CD14-positive monocyte (primary cell): ENCODE measurements at regions not wholly inside any gene's neighbourhood (a gene's known extent, or its start where the extent isn't known, plus 50 kb on each side); places are given as distances from the start of the nearest gene placed in this dataset.
"Not testable (repeated sequence)": the region's sequence is repeated elsewhere in the genome, so short reads cannot be mapped to it uniquely, and the experiment has no call there.

ENCODE experiments used
- DNase-seq, 3 donors: peaks; one replicate each; pipeline ENCODE4 v3.0.0-alpha.2; 2011 to 2022
- H2AFZ ChIP-seq: 2 replicates; pipeline ENCODE4 v1.6.0; 2012; ENCODE audit warnings: mild to moderate bottlenecking, low read depth, low read length, inconsistent platforms; ENCODE audit not compliant: insufficient read depth, poor library complexity, severe bottlenecking
- H3K27ac ChIP-seq, 2 donors: 1 replicate in 1 of 2; 2 replicates in 1 of 2; pipeline ENCODE4 v1.5.1; 2012 to 2013; ENCODE audit warnings: low read length in 2 of 2, control low read depth in 1 of 2, inconsistent platforms in 1 of 2, low read depth in 1 of 2, mild to moderate bottlenecking in 1 of 2
- H3K27me3 ChIP-seq, 2 donors: one replicate each; pipeline versions ENCODE4 v1.6.0 to v1.6.1; 2011 to 2013; ENCODE audit warnings: low read length in 2 of 2; ENCODE audit not compliant: control insufficient read depth in 2 of 2, insufficient read depth in 2 of 2
- H3K36me3 ChIP-seq, 2 donors: replicated peaks in 1 of 2; 1 replicate in 1 of 2; 2 replicates in 1 of 2; pipeline versions ENCODE4 v1.5.1 to v1.6.1; 2012 to 2013; ENCODE audit warnings: low read length in 2 of 2, control low read depth in 1 of 2, inconsistent platforms in 1 of 2, mild to moderate bottlenecking in 1 of 2; ENCODE audit not compliant: insufficient read depth in 2 of 2, control insufficient read depth in 1 of 2
- H3K4me1 ChIP-seq, 2 donors: 1 replicate in 1 of 2; 2 replicates in 1 of 2; pipeline versions ENCODE4 v1.5.1 to v1.6.1; 2012 to 2013; ENCODE audit warnings: low read length in 2 of 2, control low read depth in 1 of 2, inconsistent platforms in 1 of 2, mild to moderate bottlenecking in 1 of 2, moderate library complexity in 1 of 2; ENCODE audit not compliant: insufficient read depth in 2 of 2, control insufficient read depth in 1 of 2
- H3K4me2 ChIP-seq: replicated peaks from 2 replicates; pipeline ENCODE3; 2012; ENCODE audit warnings: low read length, moderate library complexity, mild to moderate bottlenecking; ENCODE audit not compliant: poor library complexity, severe bottlenecking; ENCODE audit errors: extremely low read depth
- H3K4me3 ChIP-seq, 3 experiments: fragments of 200-600 bp in 1 of 3; sonication (generic) in 1 of 3; replicated peaks in 1 of 3; 1 replicate in 2 of 3; 2 replicates in 1 of 3; pipeline ENCODE4 v1.5.1; 2011 to 2013; ENCODE audit warnings: low read length in 3 of 3, mild to moderate bottlenecking in 3 of 3, control low read depth in 2 of 3, low read depth in 2 of 3, inconsistent platforms in 1 of 3, moderate library complexity in 1 of 3
- H3K79me2 ChIP-seq: 2 replicates; pipeline ENCODE4 v1.6.0; 2012; ENCODE audit warnings: mild to moderate bottlenecking, control low read depth, inconsistent platforms, low read length, moderate library complexity; ENCODE audit not compliant: insufficient read depth
- H3K9ac ChIP-seq: 2 replicates; pipeline ENCODE4 v1.6.0; 2017; ENCODE audit warnings: low read length, mild to moderate bottlenecking; ENCODE audit not compliant: insufficient read depth, poor library complexity, severe bottlenecking
- H3K9me3 ChIP-seq, 2 donors: replicated peaks in 1 of 2; 1 replicate in 1 of 2; 2 replicates in 1 of 2; pipeline versions ENCODE4 v1.5.1 to v1.6.1; 2012 to 2013; ENCODE audit warnings: low read length in 2 of 2, control low read depth in 1 of 2; ENCODE audit not compliant: control insufficient read depth in 1 of 2, insufficient read depth in 1 of 2
- H4K20me1 ChIP-seq: 2 replicates; pipeline ENCODE4 v1.6.0; 2012; ENCODE audit warnings: mild to moderate bottlenecking, low read length, control low read depth, moderate library complexity; ENCODE audit not compliant: insufficient read depth
- H3K27ac Mint-ChIP-seq, 7 donors: one replicate each; pipeline ENCODE4 v1.8.0; 2020; ENCODE audit warnings: mild to moderate bottlenecking in 7 of 7, mixed read lengths in 7 of 7, moderate library complexity in 6 of 7, inconsistent platforms in 2 of 7
- H3K27me3 Mint-ChIP-seq, 3 donors: one replicate each; pipeline ENCODE4 v1.8.0; 2021 to 2022; ENCODE audit warnings: low read depth in 3 of 3, mild to moderate bottlenecking in 3 of 3, mixed read lengths in 3 of 3, moderate library complexity in 3 of 3, inconsistent platforms in 1 of 3
- H3K36me3 Mint-ChIP-seq, 2 donors: one replicate each; pipeline ENCODE4 v1.8.0; 2020; ENCODE audit warnings: mixed read lengths in 2 of 2, inconsistent platforms in 1 of 2, mild to moderate bottlenecking in 1 of 2
- H3K4me1 Mint-ChIP-seq: one replicate; pipeline ENCODE4 v1.8.0; 2020; ENCODE audit warnings: mild to moderate bottlenecking, mixed read lengths
- H3K4me3 Mint-ChIP-seq, 2 donors: one replicate each; pipeline ENCODE4 v1.8.0; 2020; ENCODE audit warnings: mild to moderate bottlenecking in 2 of 2, mixed read lengths in 2 of 2, moderate library complexity in 1 of 2
- H3K9me3 Mint-ChIP-seq, 7 donors: one replicate each; pipeline ENCODE4 v1.8.0; 2020 to 2022; ENCODE audit warnings: mixed read lengths in 7 of 7, mild to moderate bottlenecking in 6 of 7, moderate library complexity in 6 of 7, inconsistent platforms in 2 of 7
- CTCF ChIP-seq: fragments of 200-600 bp; IDR thresholded peaks from one replicate; pipeline ENCODE4 v1.8.0; 2022; ENCODE audit warnings: antibody characterized with exemption, mild to moderate bottlenecking
- WGBS: methylation state at CpG from one replicate; pipeline ENCODE4 v1.1.5; 2013; ENCODE audit warnings: missing lambda C conversion rate; ENCODE audit not compliant: insufficient coverage; 5-methylcytosine and 5-hydroxymethylcytosine counted together
- intact Hi-C, 2 donors: fragments of 100-400 bp; cut with micrococcal nuclease; formaldehyde crosslinking; loops; one replicate each; pipeline versions ENCODE4 v1.15.0 to v1.15.1; 2023

- intact Hi-C loops = no loop called here
- Mint-ChIP-seq H3K9me3 (peaks cover 0 to 4% (median 0%) of the 10 kb centered on the region in 7 donors), H3K4me1 (no peaks in the 10 kb centered on the region), H3K4me3 (no peak overlapping the region), H3K27me3 (no peaks in the 10 kb centered on the region), H3K27ac (no peak overlapping the region), H3K36me3 (no peaks in the 10 kb centered on the region)
- WGBS = no CpG with 5 or more reads among the region's 3 CpGs
- Histone ChIP-seq H3K9me3 (no peaks in the 10 kb centered on the region), H3K36me3 (no peaks in the 10 kb centered on the region), H3K79me2 (no peaks in the 10 kb centered on the region), H3K27me3 (no peaks in the 10 kb centered on the region), H2AFZ (no peak overlapping the region), H3K4me1 (no peaks in the 10 kb centered on the region), H3K27ac (no peak overlapping the region), H3K4me3 (no peak overlapping the region), H3K4me2 (no peak overlapping the region), H3K9ac (no peak overlapping the region), H4K20me1 (no peaks in the 10 kb centered on the region)
- TF ChIP-seq CTCF = no peak
- no peak for DNase-seq
Observed at GRCh38 chr6:121597654-121598053, 162.2 kb downstream of the GJA1 start.

- WGBS = 100% methylated on average over 1 of the region's 6 CpGs
- H3K9ac ChIP-seq, H3K36me3 ChIP-seq, H3K9me3 ChIP-seq, H3K27ac Mint-ChIP-seq, DNase-seq, intact Hi-C loops, H3K79me2 ChIP-seq, H3K4me2 ChIP-seq, H3K4me1 ChIP-seq, H3K9me3 Mint-ChIP-seq, H3K4me3 Mint-ChIP-seq, H3K4me1 Mint-ChIP-seq, H3K27me3 ChIP-seq, H3K4me3 ChIP-seq, H3K27me3 Mint-ChIP-seq, H2AFZ ChIP-seq, H3K36me3 Mint-ChIP-seq, H4K20me1 ChIP-seq, H3K27ac ChIP-seq: not testable (repeated sequence)
Observed at GRCh38 chr6:121599331-121599730, 163.9 kb downstream of the GJA1 start.
